Left cardiac atrium (tissue), 4 donors: ENCODE measurements at regions not wholly inside any gene's neighbourhood (a gene's known extent, or its start where the extent isn't known, plus 50 kb on each side); places are given as distances from the start of the nearest gene placed in this dataset.

ENCODE experiments used
- ATAC-seq, 2 donors: fragments of 200-7000 bp; cut with Tn5 transposase; one replicate each; pipeline ENCODE4 v1.9.1; 2020; ENCODE audit warnings: mild to moderate bottlenecking in 2 of 2, moderate library complexity in 2 of 2
- DNase-seq: peaks from one replicate; pipeline ENCODE4 v3.0.0-alpha.2; 2020
- intact Hi-C, 2 donors: fragments of 100-400 bp; cut with DNase I; formaldehyde crosslinking; loops; one replicate each; pipeline versions ENCODE4 v1.14.1 to v1.15.1; 2022 to 2023
- donor health status: DM: no; HTN: yes; CAD: no.
- donor health status: DM: no; HTN: yes; CAD: no; lungs with severe emphysema.
- donor health status: DM: yes; HTN: yes; CAD: no.
- donor health status: Dilated cardiomyopathy.

GRCh38 chr9:79501546-79501945 lies 70.2 kb upstream of the TLE4 start:
- no peak for ATAC-seq

GRCh38 chr9:79507801-79508200 lies 64.0 kb upstream of the TLE4 start:
- DNase-seq (no peak), ATAC-seq (no peak)
- intact Hi-C loops: no loop called here

More at GRCh38 chr9:79501546-79501945, 70.2 kb upstream of the TLE4 start:
- intact Hi-C loops: no loop called here
- DNase-seq: no peak

- intact Hi-C loops: no loop called here
- ATAC-seq (no peak), DNase-seq (no peak)
Measured at GRCh38 chr9:79512251-79512650, 59.5 kb upstream of the TLE4 start.
